Sigmoid colon (tissue), 3 donors: ENCODE measurements at regions not wholly inside any gene's neighbourhood (a gene's known extent, or its start where the extent isn't known, plus 50 kb on each side); places are given as distances from the start of the nearest gene placed in this dataset.

ENCODE experiments used
- CTCF ChIP-seq, 4 experiments: fragments of 450-650 bp in 3 of 4; fragments of 200-600 bp in 1 of 4; IDR thresholded peaks; one replicate each; pipeline ENCODE4 v1.5.1; 2016 to 2019; ENCODE audit warnings: antibody characterized with exemption in 4 of 4, mild to moderate bottlenecking in 3 of 4, moderate library complexity in 2 of 4
- POLR2A ChIP-seq, 2 donors: fragments of 450-650 bp; IDR thresholded peaks; one replicate each; pipeline ENCODE4 v1.6.1; 2016; ENCODE audit warnings: antibody characterized with exemption in 2 of 2, mild to moderate bottlenecking in 2 of 2, moderate library complexity in 2 of 2

- TF ChIP-seq CTCF (IDR thresholded peaks at IDR 0.05) (no peak), POLR2A (IDR thresholded peaks at IDR 0.05) (no peak)
Measured at GRCh38 chr10:121063744-121064143, 212.6 kb downstream of the WDR11 start.
